Activated T-helper 2 cell treated with anti-CD3 and anti-CD28 coated beads, Interferon-gamma antibody, Interleukin-2, Interleukin-4, amounts not matched to agents 10 μg/mL and 5 μg/mL and 100 μg/mL, durations not matched to agents 14 hours and 24 hours and 36 hours (primary cell): ENCODE measurements at regions not wholly inside any gene's neighbourhood (a gene's known extent, or its start where the extent isn't known, plus 50 kb on each side); places are given as distances from the start of the nearest gene placed in this dataset.

Experiments
- DNase-seq: peaks from one replicate; pipeline ENCODE4 v3.0.0; 2021; ENCODE audit warnings: low spot score
- H3K27ac Mint-ChIP-seq: one replicate; pipeline ENCODE4 v1.8.0; 2021; ENCODE audit warnings: mixed read lengths
- H3K27me3 Mint-ChIP-seq: one replicate; pipeline ENCODE4 v1.8.0; 2021; ENCODE audit warnings: low read depth, mixed read lengths
- H3K36me3 Mint-ChIP-seq: one replicate; pipeline ENCODE4 v1.8.0; 2021; ENCODE audit warnings: low read depth, mixed read lengths
- H3K4me1 Mint-ChIP-seq: one replicate; pipeline ENCODE4 v1.8.0; 2021; ENCODE audit warnings: low read depth, mixed read lengths
- H3K4me3 Mint-ChIP-seq: one replicate; pipeline ENCODE4 v1.8.0; 2021; ENCODE audit warnings: low read depth, mild to moderate bottlenecking, moderate library complexity, mixed read lengths
- H3K9me3 Mint-ChIP-seq: one replicate; pipeline ENCODE4 v1.8.0; 2021; ENCODE audit warnings: mixed read lengths
- intact Hi-C: fragments of 100-400 bp; cut with micrococcal nuclease; formaldehyde crosslinking; loops from one replicate; pipeline ENCODE4 v1.15.1; 2023

- H3K4me3 Mint-ChIP-seq, result no peak overlapping the region
- no peaks in the 10 kb centered on the region for H3K27me3 Mint-ChIP-seq
- H3K4me1 Mint-ChIP-seq, result no peaks in the 10 kb centered on the region
- H3K27ac Mint-ChIP-seq, result no peak overlapping the region
- H3K9me3 Mint-ChIP-seq, result no peaks in the 10 kb centered on the region
- intact Hi-C loops, result no loop called here
- H3K36me3 Mint-ChIP-seq, result no peaks in the 10 kb centered on the region
- no peak for DNase-seq
Observed at GRCh38 chr11:96635655-96636054, 245.8 kb downstream of the JRKL start.

GRCh38 chr11:96641261-96641660 is 251.4 kb downstream of the JRKL start:
- no peaks in the 10 kb centered on the region for H3K36me3 Mint-ChIP-seq
- intact Hi-C loops, result no loop called here
- no peak for DNase-seq
- no peak overlapping the region for H3K4me3 Mint-ChIP-seq
- no peaks in the 10 kb centered on the region for H3K9me3 Mint-ChIP-seq
- no peaks in the 10 kb centered on the region for H3K27me3 Mint-ChIP-seq
- H3K4me1 Mint-ChIP-seq, result no peaks in the 10 kb centered on the region
- no peak overlapping the region for H3K27ac Mint-ChIP-seq

- no peak for DNase-seq
- intact Hi-C loops, result no loop called here
- no peaks in the 10 kb centered on the region for H3K4me1 Mint-ChIP-seq
- no peak overlapping the region for H3K27ac Mint-ChIP-seq
- no peak overlapping the region for H3K4me3 Mint-ChIP-seq
- H3K27me3 Mint-ChIP-seq, result no peaks in the 10 kb centered on the region
- no peaks in the 10 kb centered on the region for H3K9me3 Mint-ChIP-seq
- H3K36me3 Mint-ChIP-seq, result no peaks in the 10 kb centered on the region
Observed at GRCh38 chr11:96642583-96642982, 252.8 kb downstream of the JRKL start.

DNA sequence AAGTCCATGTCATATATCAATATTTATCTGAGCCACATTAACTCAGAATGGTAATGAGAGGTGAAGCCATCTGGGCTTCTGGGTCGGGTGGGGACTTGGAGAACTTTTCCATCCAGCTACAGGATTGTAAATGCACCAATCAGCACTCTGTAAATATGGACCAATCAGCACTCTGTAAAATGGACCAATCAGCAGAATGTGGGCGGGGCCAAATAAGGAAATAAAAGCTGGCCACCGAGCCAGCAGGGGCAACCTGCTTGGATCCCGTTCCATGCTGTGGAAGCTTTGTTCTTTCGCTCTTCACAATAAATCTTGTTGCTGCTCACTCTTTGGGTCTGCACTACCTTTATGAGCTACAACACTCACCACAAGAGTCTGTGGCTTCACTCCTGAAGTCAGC is 253.4 kb downstream of the JRKL start:
- Mint-ChIP-seq H3K36me3 (no peaks in the 10 kb centered on the region), H3K9me3 (no peaks in the 10 kb centered on the region), H3K4me1 (no peaks in the 10 kb centered on the region), H3K27me3 (no peaks in the 10 kb centered on the region), H3K4me3 (no peak overlapping the region), H3K27ac (no peak overlapping the region)
- intact Hi-C loops, result no loop called here
- DNase-seq, result no peak

DNA sequence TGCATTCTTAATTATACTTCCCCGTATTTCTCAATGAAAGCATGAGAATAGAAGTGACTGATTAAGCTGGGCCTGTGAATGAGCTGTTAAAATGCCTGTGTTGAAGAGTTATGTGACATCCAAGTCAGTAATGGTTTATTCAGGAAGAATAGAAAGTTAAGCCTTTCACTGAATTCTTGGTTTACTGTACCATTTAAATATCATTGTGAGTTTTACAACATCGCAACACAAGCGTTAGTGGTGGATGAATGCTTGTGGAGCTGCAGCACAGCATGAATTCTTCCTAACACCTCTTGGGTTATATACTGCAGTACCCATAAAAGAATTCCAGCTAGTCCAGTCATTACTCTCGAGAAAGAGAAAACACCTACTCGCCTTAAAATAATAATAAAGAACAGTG is 257.8 kb downstream of the JRKL start:
- no peak overlapping the region for H3K4me3 Mint-ChIP-seq
- no peaks in the 10 kb centered on the region for H3K9me3 Mint-ChIP-seq
- no peaks in the 10 kb centered on the region for H3K27me3 Mint-ChIP-seq
- no peaks in the 10 kb centered on the region for H3K36me3 Mint-ChIP-seq
- no peaks in the 10 kb centered on the region for H3K4me1 Mint-ChIP-seq
- intact Hi-C loops, result no loop called here
- no peak for DNase-seq
- H3K27ac Mint-ChIP-seq, result no peak overlapping the region

DNA sequence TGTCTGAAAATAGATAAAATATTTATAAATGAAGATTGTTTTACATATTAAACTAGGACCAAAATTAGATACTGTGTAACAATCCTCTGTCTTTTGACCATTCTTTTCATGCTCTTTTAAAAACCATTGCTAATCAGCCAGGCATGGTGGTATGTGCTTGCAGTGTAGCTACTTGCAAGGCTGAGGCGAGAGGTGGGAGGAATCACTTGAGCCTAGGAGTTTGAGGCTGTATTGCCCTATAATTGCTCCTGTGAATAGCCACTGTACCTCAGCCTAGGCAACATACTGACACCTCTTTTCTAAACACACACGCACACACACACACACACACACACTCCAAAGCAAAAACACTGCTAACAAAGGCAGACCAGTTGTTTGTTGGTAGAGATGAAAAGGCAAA is 259.2 kb downstream of the JRKL start:
- no peaks in the 10 kb centered on the region for H3K4me1 Mint-ChIP-seq
- no peak for DNase-seq
- H3K27me3 Mint-ChIP-seq, result no peaks in the 10 kb centered on the region
- intact Hi-C loops, result no loop called here
- H3K4me3 Mint-ChIP-seq, result no peak overlapping the region
- H3K9me3 Mint-ChIP-seq, result no peaks in the 10 kb centered on the region
- no peak overlapping the region for H3K27ac Mint-ChIP-seq
- H3K36me3 Mint-ChIP-seq, result no peaks in the 10 kb centered on the region

- no peaks in the 10 kb centered on the region for H3K27me3 Mint-ChIP-seq
- DNase-seq, result no peak
- H3K4me1 Mint-ChIP-seq, result no peaks in the 10 kb centered on the region
- intact Hi-C loops, result no loop called here
- no peaks in the 10 kb centered on the region for H3K9me3 Mint-ChIP-seq
- no peak overlapping the region for H3K27ac Mint-ChIP-seq
- no peak overlapping the region for H3K4me3 Mint-ChIP-seq
- H3K36me3 Mint-ChIP-seq, result no peaks in the 10 kb centered on the region
Observed at GRCh38 chr11:96652516-96652915, 262.7 kb downstream of the JRKL start.

- no peaks in the 10 kb centered on the region for H3K36me3 Mint-ChIP-seq
- H3K27me3 Mint-ChIP-seq, result no peaks in the 10 kb centered on the region
- intact Hi-C loops, result no loop called here
- DNase-seq, result no peak
- no peaks in the 10 kb centered on the region for H3K9me3 Mint-ChIP-seq
- H3K4me3 Mint-ChIP-seq, result no peak overlapping the region
- no peak overlapping the region for H3K27ac Mint-ChIP-seq
- no peaks in the 10 kb centered on the region for H3K4me1 Mint-ChIP-seq
Observed at GRCh38 chr11:96655474-96655873, 265.7 kb downstream of the JRKL start.

GRCh38 chr11:96658436-96658835 is 268.6 kb downstream of the JRKL start:
- no peak for DNase-seq
- Mint-ChIP-seq H3K9me3 (no peaks in the 10 kb centered on the region), H3K27me3 (no peaks in the 10 kb centered on the region), H3K4me3 (no peak overlapping the region), H3K36me3 (no peaks in the 10 kb centered on the region), H3K4me1 (no peaks in the 10 kb centered on the region), H3K27ac (no peak overlapping the region)
- intact Hi-C loops, result no loop called here

DNA sequence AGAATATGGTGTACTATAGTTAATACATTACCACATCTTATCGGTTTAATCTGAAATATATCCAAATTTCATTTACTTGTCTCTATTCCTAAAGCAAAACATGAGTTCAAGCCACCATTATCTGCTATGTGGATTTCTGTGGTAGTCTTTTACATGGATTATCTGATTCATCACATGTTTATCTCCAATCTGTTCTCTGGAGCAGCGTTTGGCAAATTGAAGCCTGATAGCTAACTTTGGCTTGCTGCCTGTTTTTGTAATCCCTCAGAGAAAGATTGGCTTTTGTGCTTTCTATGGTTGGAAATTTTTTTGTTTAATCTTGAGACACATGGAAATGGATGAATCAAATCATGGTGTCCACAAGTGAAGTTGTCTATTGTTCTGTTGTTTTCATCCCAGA is 274.3 kb downstream of the JRKL start:
- Mint-ChIP-seq H3K4me3 (no peak overlapping the region), H3K36me3 (no peaks in the 10 kb centered on the region), H3K27ac (no peak overlapping the region), H3K9me3 (no peaks in the 10 kb centered on the region), H3K27me3 (no peaks in the 10 kb centered on the region), H3K4me1 (no peaks in the 10 kb centered on the region)
- no peak for DNase-seq
- intact Hi-C loops, result no loop called here

GRCh38 chr11:96680211-96681018 is 290.6 kb downstream of the JRKL start:
- H3K4me1 Mint-ChIP-seq, result no peaks in the 10 kb centered on the region
- H3K4me3 Mint-ChIP-seq, result no peak overlapping the region
- intact Hi-C loops, result no loop called here
- H3K36me3 Mint-ChIP-seq, result no peaks in the 10 kb centered on the region
- no peak for DNase-seq
- no peak overlapping the region for H3K27ac Mint-ChIP-seq
- no peaks in the 10 kb centered on the region for H3K27me3 Mint-ChIP-seq
- no peaks in the 10 kb centered on the region for H3K9me3 Mint-ChIP-seq

DNA sequence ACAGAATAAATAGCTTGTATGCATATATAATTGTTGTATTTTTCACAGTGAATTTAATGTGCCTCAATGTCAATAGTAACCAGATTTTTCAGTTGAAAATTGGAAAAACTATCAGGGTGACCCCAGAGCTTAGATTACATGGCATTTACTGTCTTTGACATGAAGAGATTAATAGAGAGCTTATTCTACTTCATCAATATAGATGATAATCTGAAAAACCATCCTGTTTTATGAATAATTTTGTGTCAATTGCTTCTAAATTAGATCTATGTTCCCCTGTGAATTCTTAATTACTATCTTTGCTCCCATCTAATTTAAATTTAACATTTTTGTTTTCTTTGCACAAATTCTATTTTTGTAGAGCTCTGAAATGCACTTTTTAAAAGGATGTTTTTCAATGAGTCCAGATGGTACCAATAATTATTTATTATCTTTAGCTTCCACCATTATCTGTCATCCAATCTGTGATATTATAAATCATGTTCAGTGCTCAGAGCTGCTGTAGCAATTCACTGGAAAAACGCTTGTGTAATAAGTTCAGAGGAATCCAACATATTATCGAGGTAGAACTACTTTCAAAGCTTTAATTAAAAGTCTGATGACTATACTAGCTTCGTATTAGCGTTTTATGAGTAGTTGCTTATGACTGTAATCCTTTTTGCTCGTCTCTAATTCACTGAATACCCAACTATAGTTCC is 291.4 kb downstream of the JRKL start:
- no peak for DNase-seq
- H3K36me3 Mint-ChIP-seq, result no peaks in the 10 kb centered on the region
- H3K27me3 Mint-ChIP-seq, result no peaks in the 10 kb centered on the region
- no peak overlapping the region for H3K4me3 Mint-ChIP-seq
- intact Hi-C loops, result no loop called here
- H3K9me3 Mint-ChIP-seq, result no peaks in the 10 kb centered on the region
- H3K4me1 Mint-ChIP-seq, result no peaks in the 10 kb centered on the region
- H3K27ac Mint-ChIP-seq, result no peak overlapping the region

DNA sequence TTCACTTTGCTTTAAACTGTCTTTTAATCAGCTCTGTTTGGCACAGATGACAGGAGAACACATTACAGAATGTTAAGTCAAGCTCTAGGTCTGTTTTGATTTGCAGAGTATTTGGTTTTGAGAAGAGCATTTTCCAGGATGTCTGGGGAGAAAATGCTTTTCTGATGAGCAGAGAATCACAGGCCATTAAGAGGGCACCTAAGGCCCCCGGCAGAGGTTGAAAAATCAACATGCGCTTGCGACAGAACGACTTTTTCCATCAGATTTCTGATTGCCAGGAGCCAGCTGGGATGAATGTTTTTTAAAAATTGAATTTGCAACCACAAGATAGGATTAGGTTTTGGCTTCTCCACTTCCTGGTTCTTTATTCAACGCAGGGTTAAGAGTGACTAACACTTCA is 304.5 kb downstream of the JRKL start:
- intact Hi-C loops, result no loop called here
- no peak overlapping the region for H3K4me3 Mint-ChIP-seq
- DNase-seq, result no peak
- H3K27me3 Mint-ChIP-seq, result no peaks in the 10 kb centered on the region
- no peaks in the 10 kb centered on the region for H3K9me3 Mint-ChIP-seq
- H3K36me3 Mint-ChIP-seq, result no peaks in the 10 kb centered on the region
- H3K4me1 Mint-ChIP-seq, result no peaks in the 10 kb centered on the region
- H3K27ac Mint-ChIP-seq, result no peak overlapping the region
